Karpas-422 (cell line): ENCODE measurements at regions not wholly inside any gene's neighbourhood (a gene's known extent, or its start where the extent isn't known, plus 50 kb on each side); places are given as distances from the start of the nearest gene placed in this dataset.

ENCODE experiments used
- DNase-seq: peaks from one replicate; pipeline ENCODE4 v3.0.0-alpha.2; 2015
- H2AFZ ChIP-seq: fragments of 200-600 bp; sonication (generic); 2 replicates; pipeline ENCODE4 v1.6.1; 2014; ENCODE audit warnings: antibody characterized with exemption, low read length, mixed read lengths
- H3K27ac ChIP-seq: fragments of 200-600 bp; sonication (generic); 2 replicates; pipeline ENCODE4 v1.5.1; 2014; ENCODE audit warnings: mild to moderate bottlenecking, low read length, moderate library complexity
- H3K27me3 ChIP-seq: fragments of 200-600 bp; sonication (generic); 2 replicates; pipeline ENCODE4 v1.6.1; 2014; ENCODE audit warnings: low read length, mixed read lengths
- H3K36me3 ChIP-seq: fragments of 200-600 bp; sonication (generic); 2 replicates; pipeline ENCODE4 v1.6.1; 2014; ENCODE audit warnings: low read length, mixed read lengths; ENCODE audit not compliant: insufficient read depth
- H3K4me1 ChIP-seq: fragments of 200-600 bp; sonication (generic); 2 replicates; pipeline ENCODE4 v1.6.1; 2014; ENCODE audit warnings: mild to moderate bottlenecking, low read length, mixed read lengths
- H3K4me2 ChIP-seq: fragments of 200-600 bp; sonication (generic); 2 replicates; pipeline ENCODE4 v1.6.1; 2014; ENCODE audit warnings: low read length, low read depth, mild to moderate bottlenecking; ENCODE audit not compliant: poor library complexity, severe bottlenecking
- H3K4me3 ChIP-seq: fragments of 200-600 bp; sonication (generic); 2 replicates; pipeline ENCODE4 v1.5.1; 2014; ENCODE audit warnings: mild to moderate bottlenecking, antibody characterized with exemption, low read length, mixed read lengths
- H3K79me2 ChIP-seq: fragments of 200-600 bp; sonication (generic); 2 replicates; pipeline ENCODE4 v1.6.1; 2014; ENCODE audit warnings: mild to moderate bottlenecking, low read length, mixed read lengths
- H3K9ac ChIP-seq: fragments of 200-600 bp; sonication (generic); 2 replicates; pipeline ENCODE4 v1.6.0; 2014; ENCODE audit warnings: low read length
- H3K9me2 ChIP-seq: fragments of 200-600 bp; sonication (generic), shearing (Covaris generic); replicated peaks from 2 replicates; pipeline ENCODE4 v1.6.0; 2014; ENCODE audit warnings: mild to moderate bottlenecking, low read length, moderate library complexity; ENCODE audit not compliant: insufficient read depth
- H3K9me3 ChIP-seq: fragments of 300-700, 200-600 bp; sonication (generic); 2 replicates; pipeline ENCODE4 v1.6.1; 2014; ENCODE audit warnings: low read length, mixed read lengths
- H4K20me1 ChIP-seq: fragments of 200-600 bp; sonication (generic); 2 replicates; pipeline ENCODE4 v1.6.1; 2014; ENCODE audit warnings: mild to moderate bottlenecking, antibody characterized with exemption, low read length, low read depth; ENCODE audit not compliant: insufficient read depth

- Histone ChIP-seq H3K9me3 (no peaks in the 10 kb centered on the region), H3K4me3 (no peak overlapping the region), H3K4me1 (no peaks in the 10 kb centered on the region), H3K27ac (no peak overlapping the region), H3K27me3 (no peaks in the 10 kb centered on the region), H3K9me2 (no peaks in the 10 kb centered on the region), H3K79me2 (no peaks in the 10 kb centered on the region), H3K36me3 (no peaks in the 10 kb centered on the region), H2AFZ (no peak overlapping the region), H3K9ac (no peak overlapping the region), H4K20me1 (no peaks in the 10 kb centered on the region), H3K4me2 (no peak overlapping the region)
- no peak for DNase-seq
These were observed 168.9 kb downstream of the MN1 start for GRCh38 chr22:27632451-27633295.

- no peaks in the 10 kb centered on the region for H3K36me3 ChIP-seq
- H3K9me3 ChIP-seq = no peaks in the 10 kb centered on the region
- H3K4me2 ChIP-seq = no peak overlapping the region
- no peaks in the 10 kb centered on the region for H3K4me1 ChIP-seq
- H4K20me1 ChIP-seq = no peaks in the 10 kb centered on the region
- no peak for DNase-seq
- H2AFZ ChIP-seq = no peak overlapping the region
- no peaks in the 10 kb centered on the region for H3K27me3 ChIP-seq
- H3K9ac ChIP-seq = no peak overlapping the region
- H3K79me2 ChIP-seq = no peaks in the 10 kb centered on the region
- no peak overlapping the region for H3K27ac ChIP-seq
- H3K9me2 ChIP-seq = no peaks in the 10 kb centered on the region
- H3K4me3 ChIP-seq = no peak overlapping the region
These were observed 168.2 kb downstream of the MN1 start for GRCh38 chr22:27633296-27633871.

GRCh38 chr22:27634043-27634740 lies 167.4 kb downstream of the MN1 start:
- Histone ChIP-seq H3K9me2 (no peaks in the 10 kb centered on the region), H3K4me1 (no peaks in the 10 kb centered on the region), H3K27me3 (no peaks in the 10 kb centered on the region), H3K4me3 (no peak overlapping the region), H4K20me1 (no peaks in the 10 kb centered on the region), H3K79me2 (no peaks in the 10 kb centered on the region), H2AFZ (no peak overlapping the region), H3K9me3 (no peaks in the 10 kb centered on the region), H3K4me2 (no peak overlapping the region), H3K9ac (no peak overlapping the region), H3K27ac (no peak overlapping the region), H3K36me3 (no peaks in the 10 kb centered on the region)
- DNase-seq = no peak

- Histone ChIP-seq H3K9ac (no peak overlapping the region), H3K36me3 (no peaks in the 10 kb centered on the region), H4K20me1 (no peaks in the 10 kb centered on the region), H3K27me3 (no peaks in the 10 kb centered on the region), H3K4me2 (no peak overlapping the region), H3K79me2 (no peaks in the 10 kb centered on the region), H3K9me3 (no peaks in the 10 kb centered on the region), H3K27ac (no peak overlapping the region), H3K4me1 (no peaks in the 10 kb centered on the region), H2AFZ (no peak overlapping the region), H3K4me3 (no peak overlapping the region), H3K9me2 (no peaks in the 10 kb centered on the region)
- DNase-seq = no peak
These were observed 166.1 kb downstream of the MN1 start for GRCh38 chr22:27635435-27635834.

GRCh38 chr22:27635852-27636251 lies 165.7 kb downstream of the MN1 start:
- no peaks in the 10 kb centered on the region for H3K9me3 ChIP-seq
- no peak overlapping the region for H2AFZ ChIP-seq
- no peaks in the 10 kb centered on the region for H3K9me2 ChIP-seq
- H3K4me2 ChIP-seq = no peak overlapping the region
- no peaks in the 10 kb centered on the region for H3K4me1 ChIP-seq
- no peak overlapping the region for H3K27ac ChIP-seq
- no peak overlapping the region for H3K4me3 ChIP-seq
- H3K36me3 ChIP-seq = no peaks in the 10 kb centered on the region
- no peak overlapping the region for H3K9ac ChIP-seq
- H3K79me2 ChIP-seq = no peaks in the 10 kb centered on the region
- no peaks in the 10 kb centered on the region for H4K20me1 ChIP-seq
- no peaks in the 10 kb centered on the region for H3K27me3 ChIP-seq
- DNase-seq = no peak

- Histone ChIP-seq H3K27ac (no peak overlapping the region), H4K20me1 (no peaks in the 10 kb centered on the region), H3K9me2 (no peaks in the 10 kb centered on the region), H3K79me2 (no peaks in the 10 kb centered on the region), H3K4me3 (no peak overlapping the region), H3K9ac (no peak overlapping the region), H3K36me3 (no peaks in the 10 kb centered on the region), H3K9me3 (no peaks in the 10 kb centered on the region), H2AFZ (no peak overlapping the region), H3K4me2 (no peak overlapping the region), H3K4me1 (no peaks in the 10 kb centered on the region), H3K27me3 (no peaks in the 10 kb centered on the region)
- no peak for DNase-seq
These were observed 164.6 kb downstream of the MN1 start for GRCh38 chr22:27636716-27637508.

GRCh38 chr22:27637604-27638003 lies 164.0 kb downstream of the MN1 start:
- H3K27me3 ChIP-seq = no peaks in the 10 kb centered on the region
- no peaks in the 10 kb centered on the region for H3K4me1 ChIP-seq
- H3K9me2 ChIP-seq = no peaks in the 10 kb centered on the region
- no peaks in the 10 kb centered on the region for H4K20me1 ChIP-seq
- no peak overlapping the region for H3K9ac ChIP-seq
- no peaks in the 10 kb centered on the region for H3K79me2 ChIP-seq
- no peak overlapping the region for H3K4me2 ChIP-seq
- no peaks in the 10 kb centered on the region for H3K9me3 ChIP-seq
- H3K27ac ChIP-seq = no peak overlapping the region
- no peak overlapping the region for H2AFZ ChIP-seq
- no peak for DNase-seq
- no peaks in the 10 kb centered on the region for H3K36me3 ChIP-seq
- H3K4me3 ChIP-seq = no peak overlapping the region
